ENCODE measurements at regions not wholly inside any gene's neighbourhood (a gene's known extent, or its start where the extent isn't known, plus 50 kb on each side); places are given as distances from the start of the nearest gene placed in this dataset.

GRCh38 chr14:37900561-37900960, 305.1 kb downstream of the TTC6 start:
- no peak for TF ChIP-seq TOE1 (CRISPR knock-in tag; IDR thresholded peaks at IDR 0.05)
- TF ChIP-seq, protein P1, sequence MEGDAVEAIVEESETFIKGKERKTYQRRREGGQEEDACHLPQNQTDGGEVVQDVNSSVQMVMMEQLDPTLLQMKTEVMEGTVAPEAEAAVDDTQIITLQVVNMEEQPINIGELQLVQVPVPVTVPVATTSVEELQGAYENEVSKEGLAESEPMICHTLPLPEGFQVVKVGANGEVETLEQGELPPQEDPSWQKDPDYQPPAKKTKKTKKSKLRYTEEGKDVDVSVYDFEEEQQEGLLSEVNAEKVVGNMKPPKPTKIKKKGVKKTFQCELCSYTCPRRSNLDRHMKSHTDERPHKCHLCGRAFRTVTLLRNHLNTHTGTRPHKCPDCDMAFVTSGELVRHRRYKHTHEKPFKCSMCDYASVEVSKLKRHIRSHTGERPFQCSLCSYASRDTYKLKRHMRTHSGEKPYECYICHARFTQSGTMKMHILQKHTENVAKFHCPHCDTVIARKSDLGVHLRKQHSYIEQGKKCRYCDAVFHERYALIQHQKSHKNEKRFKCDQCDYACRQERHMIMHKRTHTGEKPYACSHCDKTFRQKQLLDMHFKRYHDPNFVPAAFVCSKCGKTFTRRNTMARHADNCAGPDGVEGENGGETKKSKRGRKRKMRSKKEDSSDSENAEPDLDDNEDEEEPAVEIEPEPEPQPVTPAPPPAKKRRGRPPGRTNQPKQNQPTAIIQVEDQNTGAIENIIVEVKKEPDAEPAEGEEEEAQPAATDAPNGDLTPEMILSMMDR (CRISPR knock-in tag; IDR thresholded peaks at IDR 0.05), result no peak
- TF ChIP-seq DRAP1 (CRISPR knock-in tag; IDR thresholded peaks at IDR 0.05), result no peak
